ENCODE measurements at regions not wholly inside any gene's neighbourhood (a gene's known extent, or its start where the extent isn't known, plus 50 kb on each side); places are given as distances from the start of the nearest gene placed in this dataset.

DNA sequence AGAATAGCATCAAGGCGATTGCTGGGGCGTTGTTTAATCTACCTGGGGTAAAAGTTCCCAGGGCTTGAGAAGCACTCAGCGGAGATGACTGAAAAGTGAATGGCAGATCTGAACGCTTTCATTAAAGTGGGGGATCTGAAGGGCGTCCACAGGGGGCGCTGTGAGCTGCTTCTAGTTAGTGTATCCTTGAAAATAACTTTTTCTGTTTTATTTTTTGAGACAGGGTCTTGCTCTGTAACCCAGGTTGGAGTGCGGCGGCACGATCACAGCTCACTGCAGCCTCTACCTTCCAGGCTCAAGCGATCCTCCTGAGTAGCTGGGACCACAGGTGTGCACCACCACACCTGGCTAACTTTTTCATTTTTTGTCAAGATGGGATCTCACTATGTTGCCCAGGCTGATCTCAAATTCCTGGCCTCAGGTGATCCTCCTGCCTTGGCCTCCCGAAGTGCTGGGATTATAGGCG lies 360.4 kb downstream of the SEC14L1 start:
- TF ChIP-seq POLR2A (IDR thresholded peaks at IDR 0.05; ENCODE audit: low read depth, low read length): no peak
- FAIRE-seq (no peak), DNase-seq (ENCODE audit: insufficient read length, low spot score) (no peak)

DNA sequence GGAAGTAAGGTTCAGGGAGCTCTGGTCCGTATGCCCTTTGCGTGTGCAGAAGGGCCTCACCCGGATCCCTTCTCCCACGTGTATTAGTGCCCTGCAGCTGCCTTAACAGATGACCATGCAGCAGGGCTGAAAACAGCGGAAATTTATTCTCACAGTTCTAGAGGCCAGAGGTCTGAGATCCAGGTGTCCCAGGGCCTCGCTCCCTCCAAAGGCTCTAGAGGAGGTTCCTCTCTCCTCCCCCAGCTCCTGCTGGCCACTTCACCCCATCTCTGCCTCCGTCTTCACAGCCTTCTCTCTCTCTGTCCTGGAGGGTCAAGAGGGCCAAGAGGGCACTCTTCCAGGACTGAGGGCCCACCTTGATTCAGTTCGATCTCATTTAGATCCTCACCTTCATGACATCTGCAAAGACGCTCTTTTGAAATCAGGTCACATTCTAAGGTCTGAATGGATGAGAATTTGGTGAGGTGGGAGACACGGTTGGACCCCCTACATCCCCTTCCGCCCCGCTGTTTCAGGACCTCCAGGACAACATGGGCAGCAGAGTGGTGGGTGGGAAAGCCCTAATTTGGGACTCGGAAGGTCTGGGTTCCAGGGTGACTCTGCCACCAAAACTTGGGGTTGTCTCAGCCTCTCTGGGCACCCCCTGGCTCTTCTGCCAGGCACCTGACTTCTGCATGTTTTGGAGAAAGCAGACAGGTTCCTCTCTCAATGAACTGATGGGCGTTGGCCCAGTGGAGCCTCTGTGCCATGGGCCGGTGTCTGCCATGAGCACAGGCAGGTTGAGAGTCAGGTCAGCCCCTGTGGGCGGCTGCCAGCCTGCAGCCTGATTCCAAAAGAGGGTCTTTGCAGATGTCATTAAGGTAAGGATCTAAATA lies 361.2 kb downstream of the SEC14L1 start:
- no peak for DNase-seq (ENCODE audit: insufficient read length, low spot score)
- TF ChIP-seq POLR2A (IDR thresholded peaks at IDR 0.05; ENCODE audit: low read depth, low read length): no peak
- FAIRE-seq: no peak

DNA sequence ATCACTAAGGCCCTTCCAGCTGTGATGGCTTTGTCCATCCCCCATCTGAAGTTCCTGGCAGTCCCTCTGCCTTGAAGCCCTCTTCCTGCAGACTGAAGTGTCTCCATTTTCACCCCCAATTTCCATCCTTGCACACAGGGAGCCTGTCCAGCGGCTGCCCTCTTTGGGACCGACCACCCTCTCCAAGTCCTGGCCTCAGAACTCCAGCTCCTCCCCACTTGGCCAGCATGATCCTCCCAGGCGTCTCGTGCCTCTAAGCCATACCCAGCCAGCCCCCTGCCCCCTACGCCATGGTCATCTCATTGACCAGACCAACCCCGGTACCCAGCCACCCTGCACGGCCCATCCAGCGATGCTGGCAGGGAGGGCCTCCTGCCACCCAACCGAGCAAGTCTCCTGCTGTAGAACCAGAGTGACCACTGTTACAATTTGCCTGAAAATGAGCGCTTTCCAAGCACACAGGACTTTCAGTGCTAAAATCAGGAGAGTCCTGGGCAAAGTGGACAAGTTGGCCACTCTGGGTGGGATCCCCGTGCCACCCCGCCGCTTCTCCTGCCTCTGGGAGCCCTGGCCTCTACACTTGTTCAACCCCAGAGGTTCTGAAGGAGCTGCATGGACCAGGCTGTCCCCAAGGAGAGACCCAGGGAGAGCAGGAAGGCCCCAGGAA lies 362.0 kb downstream of the SEC14L1 start:
- DNase-seq (ENCODE audit: insufficient read length, low spot score): no peak
- no peak for FAIRE-seq
- TF ChIP-seq POLR2A (IDR thresholded peaks at IDR 0.05; ENCODE audit: low read depth, low read length): no peak

DNA sequence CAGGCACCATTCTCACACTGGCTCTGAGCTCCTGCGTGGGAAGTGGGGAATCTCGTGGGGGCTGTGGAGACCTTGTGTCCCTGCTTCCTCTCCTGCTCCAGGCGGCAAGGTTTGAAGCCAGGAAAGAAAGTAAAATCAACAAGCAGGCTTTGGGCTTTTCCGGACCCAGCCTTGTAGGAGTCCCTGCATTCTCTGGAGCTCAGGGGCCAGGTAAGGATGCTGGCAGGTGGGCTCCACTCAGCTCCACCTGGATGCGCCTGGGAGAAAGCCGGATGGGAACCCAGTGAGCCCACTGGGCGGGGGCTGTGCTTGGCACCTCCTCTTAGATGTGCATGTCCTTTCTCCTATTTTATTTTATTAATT lies 362.5 kb downstream of the SEC14L1 start:
- TF ChIP-seq POLR2A (IDR thresholded peaks at IDR 0.05; ENCODE audit: low read depth, low read length): no peak
- DNase-seq (ENCODE audit: insufficient read length, low spot score) (no peak), FAIRE-seq (no peak)

DNA sequence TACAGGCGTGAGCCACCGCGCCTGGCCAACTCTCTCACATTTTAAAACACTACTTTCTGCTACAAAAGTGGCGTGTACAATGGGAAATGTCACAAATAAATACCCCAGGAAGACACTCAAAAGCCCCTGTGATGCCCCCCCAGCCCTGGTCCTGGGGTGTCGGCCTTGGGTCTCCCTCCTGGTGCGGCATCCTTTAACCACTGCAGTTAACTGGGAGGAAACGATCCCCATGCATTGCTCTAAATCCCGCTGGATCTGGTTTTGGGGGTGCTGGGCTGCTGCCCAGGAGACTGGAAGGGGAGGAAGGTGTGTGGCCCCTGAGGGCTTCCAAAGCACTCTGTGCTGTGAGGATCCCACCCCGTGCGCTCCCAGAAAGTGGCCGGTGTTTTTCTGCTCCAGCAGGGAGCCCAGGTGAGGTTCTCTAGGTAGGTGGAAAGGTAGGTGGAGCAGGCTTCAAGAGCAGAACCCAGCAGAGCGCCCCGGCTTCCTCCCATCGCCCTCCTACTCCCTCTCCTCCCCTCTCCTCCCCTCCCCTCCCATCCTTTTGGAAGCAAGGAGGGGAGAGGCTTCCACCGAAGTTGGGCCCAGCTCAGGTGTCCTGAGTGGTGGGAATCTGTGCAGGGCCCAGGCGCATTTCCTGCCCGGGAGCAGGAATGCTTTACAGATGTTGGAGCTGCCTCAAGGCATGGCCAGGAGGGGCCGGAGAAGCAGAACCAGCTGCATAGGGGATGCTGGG lies 363.3 kb downstream of the SEC14L1 start:
- no peak for DNase-seq (ENCODE audit: insufficient read length, low spot score)
- no peak for TF ChIP-seq POLR2A (IDR thresholded peaks at IDR 0.05; ENCODE audit: low read depth, low read length)
- FAIRE-seq: no peak

DNA sequence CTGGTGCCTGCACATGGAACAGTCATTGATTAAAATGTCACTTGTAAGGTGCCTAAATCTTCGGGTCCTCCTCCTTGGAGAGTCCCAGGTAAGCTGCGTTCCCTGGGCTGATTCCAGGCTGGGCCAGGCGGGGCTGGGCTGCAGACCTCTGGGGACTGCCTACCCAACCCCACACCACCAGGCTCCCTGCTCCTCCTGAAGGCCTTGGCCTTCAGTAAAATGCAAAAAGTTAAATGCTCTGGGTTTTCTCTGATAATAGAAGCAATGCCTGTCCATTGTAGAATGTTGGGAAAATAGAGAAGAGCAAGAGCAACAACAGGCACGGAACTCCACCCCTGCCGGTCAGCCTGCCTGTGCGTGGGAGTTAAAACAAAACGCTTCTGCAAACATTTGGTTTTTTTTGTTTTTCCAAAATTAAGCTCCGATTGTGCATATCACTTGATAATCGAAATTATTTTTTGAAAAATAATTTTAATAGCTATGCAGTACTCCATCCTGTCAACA lies 363.9 kb downstream of the SEC14L1 start:
- TF ChIP-seq POLR2A (IDR thresholded peaks at IDR 0.05; ENCODE audit: low read depth, low read length): no peak
- FAIRE-seq (no peak), DNase-seq (ENCODE audit: insufficient read length, low spot score) (no peak)

DNA sequence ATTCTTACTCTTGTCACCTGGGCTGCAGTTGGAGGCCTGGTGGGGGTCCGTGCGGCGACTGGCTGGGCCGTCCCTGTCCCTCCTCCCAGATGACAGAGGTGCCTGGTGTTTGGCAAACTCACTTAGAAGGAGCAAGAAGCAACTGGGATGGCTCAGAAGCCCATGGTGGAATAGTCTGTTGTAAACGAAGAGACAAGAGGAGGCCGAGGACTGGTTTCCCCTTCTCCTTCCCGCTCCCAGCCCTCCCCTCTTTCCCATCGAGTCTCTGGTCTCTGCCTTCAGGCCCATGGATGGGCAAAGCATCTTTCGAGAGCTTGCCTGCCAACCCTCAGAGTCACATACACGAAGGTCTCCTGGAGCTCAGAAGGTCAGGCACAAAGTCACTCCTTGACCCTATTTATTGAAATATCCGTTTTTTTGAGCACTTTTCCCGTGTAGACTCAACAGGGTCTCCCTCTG lies 364.4 kb downstream of the SEC14L1 start:
- TF ChIP-seq POLR2A (IDR thresholded peaks at IDR 0.05; ENCODE audit: low read depth, low read length): no peak
- no peak for FAIRE-seq
- no peak for DNase-seq (ENCODE audit: insufficient read length, low spot score)

DNA sequence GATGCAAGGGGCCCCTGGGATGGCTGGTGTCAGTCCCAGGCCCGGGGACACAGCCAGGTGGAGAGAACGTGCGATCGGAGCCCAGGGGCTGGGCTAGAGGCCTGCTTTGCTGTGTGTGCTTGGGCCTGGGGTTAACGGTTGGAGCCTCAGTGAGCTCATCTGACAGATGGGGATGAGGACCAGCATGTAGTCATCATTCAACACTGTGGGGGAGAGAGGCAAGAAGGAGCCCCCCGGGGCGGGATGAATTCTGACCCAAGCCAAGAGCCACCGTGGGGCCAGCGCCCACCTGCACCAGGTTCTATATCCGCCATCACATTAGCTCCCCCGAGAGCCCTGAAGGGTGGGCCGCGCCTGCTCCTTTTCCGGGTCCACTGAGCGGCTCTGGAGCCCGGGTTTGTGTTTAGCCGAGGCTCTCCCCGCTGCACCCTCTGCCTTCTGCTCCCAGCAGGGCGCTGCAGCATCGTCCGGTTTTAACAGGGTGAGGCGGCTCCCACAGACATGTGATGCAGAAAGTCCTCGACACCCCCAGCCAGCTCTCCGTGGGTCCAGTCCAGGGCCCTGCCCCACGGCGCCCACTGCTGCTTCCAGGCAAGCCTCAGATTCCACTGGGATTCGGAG lies 365.7 kb downstream of the SEC14L1 start:
- FAIRE-seq: no peak
- DNase-seq (ENCODE audit: insufficient read length, low spot score): no peak
- no peak for TF ChIP-seq POLR2A (IDR thresholded peaks at IDR 0.05; ENCODE audit: low read depth, low read length)

DNA sequence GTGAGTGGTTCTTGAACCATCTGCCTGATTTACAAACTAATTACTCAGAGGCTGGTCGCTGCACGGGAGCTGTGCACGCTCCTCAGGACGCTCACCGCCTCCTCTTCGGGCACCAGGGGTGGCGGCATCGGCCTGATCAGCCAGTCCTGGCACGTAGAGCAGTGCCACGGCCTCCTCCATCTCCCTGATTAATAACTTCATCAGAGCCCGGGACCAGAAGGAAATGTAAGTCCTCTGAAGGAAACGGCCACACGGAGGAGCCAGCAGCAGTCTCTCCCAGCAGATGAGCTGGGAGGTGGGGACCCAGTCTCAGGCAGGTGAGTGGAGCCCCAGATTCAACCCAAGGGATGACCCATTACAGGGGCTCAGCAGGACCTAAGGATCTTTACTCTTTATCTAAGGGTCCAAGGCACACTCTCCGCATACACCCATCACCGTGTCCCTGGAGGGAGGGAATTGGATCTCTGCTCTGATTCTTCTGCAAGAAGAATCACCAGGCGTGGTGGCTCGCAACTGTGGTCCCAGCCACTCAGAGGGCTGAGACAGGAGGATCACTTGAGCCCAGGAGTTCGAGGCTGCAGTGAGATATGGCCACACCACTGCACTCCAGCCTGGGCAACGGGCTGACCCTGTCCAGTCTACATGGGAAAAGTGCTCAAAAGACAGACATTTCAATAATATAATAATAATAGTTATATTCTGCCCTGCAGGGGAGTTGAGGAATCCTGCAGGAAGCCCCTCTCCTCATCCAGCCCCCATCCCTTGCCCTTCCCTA lies 366.5 kb downstream of the SEC14L1 start:
- no peak for TF ChIP-seq POLR2A (IDR thresholded peaks at IDR 0.05; ENCODE audit: low read depth, low read length)
- DNase-seq (ENCODE audit: insufficient read length, low spot score) (no peak), FAIRE-seq (no peak)

DNA sequence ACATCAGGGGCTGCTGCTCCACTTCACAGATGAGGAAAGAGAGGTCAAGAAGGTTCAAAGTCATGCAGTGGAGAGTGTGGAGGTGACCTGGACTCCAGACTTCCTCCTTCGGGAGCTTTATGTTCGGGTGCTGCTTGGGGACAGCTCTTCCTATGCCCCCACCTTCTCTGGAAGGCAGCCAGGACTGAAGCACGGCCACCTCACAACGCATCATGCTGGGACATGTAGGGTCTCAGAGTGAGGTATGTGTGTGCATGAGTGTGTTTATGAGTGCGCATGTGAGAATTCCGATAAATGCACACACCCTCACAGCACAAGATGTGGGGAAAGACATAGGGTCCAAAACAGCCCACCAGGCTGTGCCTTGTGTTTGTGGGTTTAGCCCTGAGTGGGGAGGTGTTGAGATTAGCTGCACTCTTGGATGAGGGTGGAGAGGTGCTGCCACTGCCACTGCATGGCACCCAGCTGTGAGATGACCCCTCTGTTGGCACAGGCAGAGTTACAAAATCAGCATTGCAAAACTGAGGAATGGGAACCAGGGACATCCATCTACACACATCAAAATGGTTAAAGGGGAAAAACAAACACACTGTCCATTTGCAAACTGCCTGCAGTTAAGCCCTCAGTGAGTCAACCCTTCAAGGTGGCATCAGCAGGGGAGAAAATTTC lies 367.4 kb downstream of the SEC14L1 start:
- FAIRE-seq (no peak), DNase-seq (ENCODE audit: insufficient read length, low spot score) (no peak)
- peak; percentile 18; the same call in 1 of the 2 replicates for TF ChIP-seq POLR2A (IDR thresholded peaks at IDR 0.05; ENCODE audit: low read depth, low read length)

DNA sequence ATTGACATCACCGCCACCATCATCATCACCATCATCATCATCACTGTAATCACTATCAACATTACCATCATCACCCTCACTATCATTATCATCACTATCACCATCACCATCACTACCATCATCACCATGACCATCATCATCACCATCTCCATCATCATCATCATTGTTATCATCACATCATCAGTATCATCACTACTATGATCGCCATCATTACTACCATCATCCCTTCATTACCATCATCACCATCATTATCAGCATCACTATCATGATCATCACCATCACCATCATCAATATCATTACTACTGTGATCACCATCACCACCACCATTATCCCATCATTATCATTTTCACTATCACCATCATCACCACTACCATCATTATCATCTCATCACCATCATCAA lies 368.3 kb downstream of the SEC14L1 start:
- no peak for TF ChIP-seq POLR2A (IDR thresholded peaks at IDR 0.05; ENCODE audit: low read depth, low read length)
- DNase-seq (ENCODE audit: insufficient read length, low spot score): no peak
- no peak for FAIRE-seq

DNA sequence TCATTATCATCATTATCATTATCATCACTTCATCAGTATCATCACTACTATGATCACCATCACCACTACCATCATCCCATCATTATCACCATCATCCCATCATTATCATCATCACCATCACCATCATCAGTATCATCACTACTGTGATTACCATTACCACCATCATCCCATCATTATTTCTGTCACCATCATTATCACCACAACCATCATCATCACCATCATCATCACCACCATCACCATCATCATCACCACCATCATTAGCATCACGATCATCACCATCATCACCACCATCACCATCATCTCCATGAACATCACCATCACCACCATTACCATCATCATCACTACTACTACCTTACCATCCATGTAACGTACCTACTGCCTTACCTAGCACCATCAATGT lies 368.8 kb downstream of the SEC14L1 start:
- TF ChIP-seq POLR2A (IDR thresholded peaks at IDR 0.05; ENCODE audit: low read depth, low read length): no peak
- DNase-seq (ENCODE audit: insufficient read length, low spot score): no peak
- no peak for FAIRE-seq
